ENCODE measurements at regions not wholly inside any gene's neighbourhood (a gene's known extent, or its start where the extent isn't known, plus 50 kb on each side); places are given as distances from the start of the nearest gene placed in this dataset.
"Not testable (repeated sequence)": the region's sequence is repeated elsewhere in the genome, so short reads cannot be mapped to it uniquely, and the experiment has no call there.

- no peak for DNase-seq
Observed at GRCh38 chr18:71047882-71048281, 759.0 kb downstream of the SOCS6 start.

GRCh38 chr18:71045331-71046065 is 756.7 kb downstream of the SOCS6 start:
- DNase-seq, result no peak

- DNase-seq, result no peak
Observed at GRCh38 chr18:71040161-71040560, 751.3 kb downstream of the SOCS6 start.

- DNase-seq, result no peak
Observed at GRCh38 chr18:71038196-71038595, 749.4 kb downstream of the SOCS6 start.

- no peak for DNase-seq
Observed at GRCh38 chr18:71036783-71037182, 747.9 kb downstream of the SOCS6 start.

GRCh38 chr18:71031296-71032191 is 742.7 kb downstream of the SOCS6 start:
- not testable (repeated sequence) for DNase-seq

GRCh38 chr18:71030085-71030484 is 741.2 kb downstream of the SOCS6 start:
- not testable (repeated sequence) for DNase-seq

GRCh38 chr18:71028285-71028762 is 739.5 kb downstream of the SOCS6 start:
- no peak for DNase-seq

- DNase-seq, result no peak
Observed at GRCh38 chr18:71027531-71027930, 738.7 kb downstream of the SOCS6 start.

- DNase-seq, result no peak
Observed at GRCh38 chr18:71025505-71026225, 736.8 kb downstream of the SOCS6 start.

- no peak for DNase-seq
Observed at GRCh38 chr18:71022389-71022788, 733.5 kb downstream of the SOCS6 start.

- DNase-seq, result no peak
Observed at GRCh38 chr18:71021030-71021362, 732.2 kb downstream of the SOCS6 start.

GRCh38 chr18:71020342-71021029 is 731.6 kb downstream of the SOCS6 start:
- no peak for DNase-seq

- no peak for DNase-seq
Observed at GRCh38 chr18:71018816-71019215, 730.0 kb downstream of the SOCS6 start.

GRCh38 chr18:71012789-71013188 is 723.9 kb downstream of the SOCS6 start:
- no peak for DNase-seq

GRCh38 chr18:71011389-71011788 is 722.5 kb downstream of the SOCS6 start:
- DNase-seq, result no peak

GRCh38 chr18:71008257-71008656 is 719.4 kb downstream of the SOCS6 start:
- no peak for DNase-seq

- DNase-seq, result no peak
Observed at GRCh38 chr18:71001597-71001996, 712.8 kb downstream of the SOCS6 start.

GRCh38 chr18:70998490-70998889 is 709.6 kb downstream of the SOCS6 start:
- no peak for DNase-seq

- DNase-seq, result no peak
Observed at GRCh38 chr18:70994116-70994515, 705.3 kb downstream of the SOCS6 start.

- DNase-seq, result no peak
Observed at GRCh38 chr18:70991577-70991976, 702.7 kb downstream of the SOCS6 start.

GRCh38 chr18:70985948-70986347 is 697.1 kb downstream of the SOCS6 start:
- no peak for DNase-seq
